ENCODE measurements at regions not wholly inside any gene's neighbourhood (a gene's known extent, or its start where the extent isn't known, plus 50 kb on each side); places are given as distances from the start of the nearest gene placed in this dataset.

- no peak for TF ChIP-seq TAF1 (IDR thresholded peaks at IDR 0.05; ENCODE audit: borderline replicate concordance, insufficient read depth, low read length)
- TF ChIP-seq SIN3A (IDR thresholded peaks at IDR 0.05; ENCODE audit: borderline replicate concordance, insufficient read depth, low read length), result no peak
- TF ChIP-seq POLR2AphosphoS5 (IDR thresholded peaks at IDR 0.05; ENCODE audit: low read depth, low read length), result no peak
- TF ChIP-seq, protein P1, sequence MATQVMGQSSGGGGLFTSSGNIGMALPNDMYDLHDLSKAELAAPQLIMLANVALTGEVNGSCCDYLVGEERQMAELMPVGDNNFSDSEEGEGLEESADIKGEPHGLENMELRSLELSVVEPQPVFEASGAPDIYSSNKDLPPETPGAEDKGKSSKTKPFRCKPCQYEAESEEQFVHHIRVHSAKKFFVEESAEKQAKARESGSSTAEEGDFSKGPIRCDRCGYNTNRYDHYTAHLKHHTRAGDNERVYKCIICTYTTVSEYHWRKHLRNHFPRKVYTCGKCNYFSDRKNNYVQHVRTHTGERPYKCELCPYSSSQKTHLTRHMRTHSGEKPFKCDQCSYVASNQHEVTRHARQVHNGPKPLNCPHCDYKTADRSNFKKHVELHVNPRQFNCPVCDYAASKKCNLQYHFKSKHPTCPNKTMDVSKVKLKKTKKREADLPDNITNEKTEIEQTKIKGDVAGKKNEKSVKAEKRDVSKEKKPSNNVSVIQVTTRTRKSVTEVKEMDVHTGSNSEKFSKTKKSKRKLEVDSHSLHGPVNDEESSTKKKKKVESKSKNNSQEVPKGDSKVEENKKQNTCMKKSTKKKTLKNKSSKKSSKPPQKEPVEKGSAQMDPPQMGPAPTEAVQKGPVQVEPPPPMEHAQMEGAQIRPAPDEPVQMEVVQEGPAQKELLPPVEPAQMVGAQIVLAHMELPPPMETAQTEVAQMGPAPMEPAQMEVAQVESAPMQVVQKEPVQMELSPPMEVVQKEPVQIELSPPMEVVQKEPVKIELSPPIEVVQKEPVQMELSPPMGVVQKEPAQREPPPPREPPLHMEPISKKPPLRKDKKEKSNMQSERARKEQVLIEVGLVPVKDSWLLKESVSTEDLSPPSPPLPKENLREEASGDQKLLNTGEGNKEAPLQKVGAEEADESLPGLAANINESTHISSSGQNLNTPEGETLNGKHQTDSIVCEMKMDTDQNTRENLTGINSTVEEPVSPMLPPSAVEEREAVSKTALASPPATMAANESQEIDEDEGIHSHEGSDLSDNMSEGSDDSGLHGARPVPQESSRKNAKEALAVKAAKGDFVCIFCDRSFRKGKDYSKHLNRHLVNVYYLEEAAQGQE (IDR thresholded peaks at IDR 0.05; ENCODE audit: insufficient read depth in 1 of 2, low read depth in 2 of 2, low read length in 2 of 2), result no peak
Measured at GRCh38 chr3:118126751-118127150, 907.9 kb downstream of the IGSF11 start.

Measured in PFSK-1 (cell line).